ENCODE measurements at regions not wholly inside any gene's neighbourhood (a gene's known extent, or its start where the extent isn't known, plus 50 kb on each side); places are given as distances from the start of the nearest gene placed in this dataset.

DNA sequence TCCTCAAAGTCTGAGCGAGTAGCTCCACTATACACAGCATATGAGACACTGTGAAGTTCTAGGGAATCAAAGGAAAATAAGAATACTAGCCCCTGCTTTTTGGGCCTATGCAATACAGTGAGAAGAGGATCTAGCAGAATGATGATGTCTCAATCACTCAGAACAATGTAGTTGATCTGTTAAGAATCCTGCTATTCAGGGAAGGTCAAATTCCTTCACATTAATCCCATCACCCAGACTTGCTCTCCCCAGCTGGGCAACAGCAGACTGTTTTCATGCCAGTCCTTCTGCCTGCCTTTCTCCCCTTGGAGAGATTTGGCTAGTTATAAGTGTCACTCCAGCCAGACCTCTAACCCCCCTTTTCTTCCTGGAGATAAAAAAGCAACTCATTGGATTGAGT, 230.0 kb upstream of the EPHA4 start:
- Histone ChIP-seq H3K4me1 (no peaks in the 10 kb centered on the region), H2AFZ (no peak overlapping the region), H3K27me3 (ENCODE audit: control insufficient read depth, insufficient read depth, low read length) (no peaks in the 10 kb centered on the region), H3K36me3 (ENCODE audit: control insufficient read depth, insufficient read depth, low read length) (no peaks in the 10 kb centered on the region), H3K9ac (no peak overlapping the region), H3K4me3 (ENCODE audit: low read depth, low read length) (no peak overlapping the region), H3K4me2 (ENCODE audit: low read length) (no peak overlapping the region), H3K9me3 (ENCODE audit: control insufficient read depth, low read length) (no peaks in the 10 kb centered on the region), H3K79me2 (no peaks in the 10 kb centered on the region), H3K27ac (no peak overlapping the region)
- TF ChIP-seq, protein P1, sequence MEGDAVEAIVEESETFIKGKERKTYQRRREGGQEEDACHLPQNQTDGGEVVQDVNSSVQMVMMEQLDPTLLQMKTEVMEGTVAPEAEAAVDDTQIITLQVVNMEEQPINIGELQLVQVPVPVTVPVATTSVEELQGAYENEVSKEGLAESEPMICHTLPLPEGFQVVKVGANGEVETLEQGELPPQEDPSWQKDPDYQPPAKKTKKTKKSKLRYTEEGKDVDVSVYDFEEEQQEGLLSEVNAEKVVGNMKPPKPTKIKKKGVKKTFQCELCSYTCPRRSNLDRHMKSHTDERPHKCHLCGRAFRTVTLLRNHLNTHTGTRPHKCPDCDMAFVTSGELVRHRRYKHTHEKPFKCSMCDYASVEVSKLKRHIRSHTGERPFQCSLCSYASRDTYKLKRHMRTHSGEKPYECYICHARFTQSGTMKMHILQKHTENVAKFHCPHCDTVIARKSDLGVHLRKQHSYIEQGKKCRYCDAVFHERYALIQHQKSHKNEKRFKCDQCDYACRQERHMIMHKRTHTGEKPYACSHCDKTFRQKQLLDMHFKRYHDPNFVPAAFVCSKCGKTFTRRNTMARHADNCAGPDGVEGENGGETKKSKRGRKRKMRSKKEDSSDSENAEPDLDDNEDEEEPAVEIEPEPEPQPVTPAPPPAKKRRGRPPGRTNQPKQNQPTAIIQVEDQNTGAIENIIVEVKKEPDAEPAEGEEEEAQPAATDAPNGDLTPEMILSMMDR (IDR thresholded peaks at IDR 0.05), result no peak

DNA sequence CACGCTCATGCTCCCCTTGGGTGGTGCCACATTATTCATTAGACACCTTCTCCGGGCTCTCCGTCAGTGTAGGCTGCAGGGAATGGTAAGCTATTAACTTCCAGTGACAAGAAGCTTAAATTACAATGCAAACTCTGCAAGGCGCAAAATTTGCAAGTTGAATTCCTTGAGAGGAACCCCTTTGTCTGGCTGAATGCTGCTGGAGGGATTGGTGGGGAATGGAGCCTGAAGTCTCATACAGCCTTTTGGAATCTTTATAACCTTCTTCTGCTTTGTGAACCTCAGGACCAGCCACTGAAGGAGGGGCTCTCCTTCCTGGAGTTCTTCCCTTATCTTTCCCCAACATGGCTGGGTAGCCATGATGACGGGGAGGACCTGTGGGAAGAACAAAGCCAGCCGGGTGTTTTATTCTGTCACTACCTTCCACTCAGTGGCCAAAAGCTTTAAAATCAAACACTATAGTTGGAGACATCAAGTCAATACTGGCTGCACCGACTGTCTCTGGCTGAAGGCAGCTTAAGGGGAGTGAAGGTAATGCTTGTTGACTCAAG, 220.9 kb upstream of the EPHA4 start:
- Histone ChIP-seq H3K4me2 (ENCODE audit: low read length) (no peak overlapping the region), H3K9ac (no peak overlapping the region), H3K79me2 (no peaks in the 10 kb centered on the region), H3K4me3 (ENCODE audit: low read depth, low read length) (no peak overlapping the region), H3K9me3 (ENCODE audit: control insufficient read depth, low read length) (no peaks in the 10 kb centered on the region), H2AFZ (no peak overlapping the region), H3K27me3 (ENCODE audit: control insufficient read depth, insufficient read depth, low read length) (no peaks in the 10 kb centered on the region), H3K4me1 (no peaks in the 10 kb centered on the region), H3K27ac (no peak overlapping the region), H3K36me3 (ENCODE audit: control insufficient read depth, insufficient read depth, low read length) (no peaks in the 10 kb centered on the region)
- TF ChIP-seq, protein P1 (IDR thresholded peaks at IDR 0.05), result no peak

DNA sequence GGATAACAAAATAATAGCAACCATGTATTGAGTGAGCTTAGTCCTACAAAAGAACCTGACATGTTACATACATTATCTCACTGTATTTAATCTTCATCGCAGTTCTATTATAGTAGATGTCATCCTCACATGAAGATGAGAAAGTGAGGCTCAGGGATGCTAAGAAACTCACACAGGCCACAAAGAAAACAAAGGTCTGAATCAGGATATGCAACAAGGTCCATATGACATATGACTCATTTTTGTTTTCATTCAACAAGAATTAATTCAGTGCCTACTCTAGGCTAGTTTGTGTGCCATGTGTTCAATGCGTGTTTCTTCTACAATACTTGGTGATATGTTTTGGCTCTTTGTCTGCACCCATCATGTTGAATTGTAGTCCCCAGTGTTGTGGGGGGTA, 219.7 kb upstream of the EPHA4 start:
- Histone ChIP-seq H3K4me3 (ENCODE audit: low read depth, low read length) (no peak overlapping the region), H2AFZ (no peak overlapping the region), H3K36me3 (ENCODE audit: control insufficient read depth, insufficient read depth, low read length) (no peaks in the 10 kb centered on the region), H3K9me3 (ENCODE audit: control insufficient read depth, low read length) (no peaks in the 10 kb centered on the region), H3K79me2 (no peaks in the 10 kb centered on the region), H3K27ac (no peak overlapping the region), H3K9ac (no peak overlapping the region), H3K4me1 (no peaks in the 10 kb centered on the region), H3K27me3 (ENCODE audit: control insufficient read depth, insufficient read depth, low read length) (no peaks in the 10 kb centered on the region), H3K4me2 (ENCODE audit: low read length) (no peak overlapping the region)
- TF ChIP-seq, protein P1 (IDR thresholded peaks at IDR 0.05), result no peak

DNA sequence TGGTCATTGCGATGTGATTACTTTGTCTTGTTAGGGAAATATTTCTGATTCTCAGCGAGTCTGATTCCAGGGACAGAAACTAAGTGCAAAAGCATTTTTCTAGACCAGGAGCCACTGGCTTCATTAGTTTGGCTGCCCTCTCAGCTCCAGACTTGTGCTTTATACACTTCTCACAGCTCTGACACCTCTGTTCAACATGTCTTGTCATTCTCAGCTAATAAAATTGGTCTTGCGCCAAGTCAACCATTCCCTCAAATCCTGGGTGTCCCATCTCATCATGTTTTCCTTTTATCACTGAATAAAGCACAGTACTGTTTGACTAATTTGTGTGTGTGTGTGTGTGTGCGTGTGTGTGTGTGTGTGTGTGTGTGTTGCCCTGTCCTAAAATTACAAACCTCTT, 215.5 kb upstream of the EPHA4 start:
- no peaks in the 10 kb centered on the region for H3K36me3 ChIP-seq (ENCODE audit: control insufficient read depth, insufficient read depth, low read length)
- no peak overlapping the region for H3K4me2 ChIP-seq (ENCODE audit: low read length)
- no peak overlapping the region for H3K9ac ChIP-seq

More for the DNA sequence above, 215.5 kb upstream of the EPHA4 start:
- no peaks in the 10 kb centered on the region for H3K79me2 ChIP-seq
- H3K9me3 ChIP-seq (ENCODE audit: control insufficient read depth, low read length), result no peaks in the 10 kb centered on the region
- no peak overlapping the region for H3K27ac ChIP-seq
- TF ChIP-seq, protein P1 (IDR thresholded peaks at IDR 0.05), result no peak
- H3K27me3 ChIP-seq (ENCODE audit: control insufficient read depth, insufficient read depth, low read length), result no peaks in the 10 kb centered on the region
- H3K4me1 ChIP-seq, result no peaks in the 10 kb centered on the region
- no peak overlapping the region for H3K4me3 ChIP-seq (ENCODE audit: low read depth, low read length)
- H2AFZ ChIP-seq, result no peak overlapping the region
